Psoas muscle (tissue), 7 donors: ENCODE measurements at regions not wholly inside any gene's neighbourhood (a gene's known extent, or its start where the extent isn't known, plus 50 kb on each side); places are given as distances from the start of the nearest gene placed in this dataset.

Experiments used
- ATAC-seq, 4 donors: fragments of 200-7000 bp; cut with Tn5 transposase; one replicate each; pipeline ENCODE4 v1.9.1; 2020; ENCODE audit warnings: moderate library complexity in 3 of 4, mild to moderate bottlenecking in 2 of 4
- DNase-seq, 2 donors: peaks; one replicate each; pipeline ENCODE4 v3.0.0-alpha.2; 2020
- H3K27ac ChIP-seq: fragments of 200-600 bp; one replicate; pipeline ENCODE4 v1.8.0; 2022
- H3K27me3 ChIP-seq, 3 donors: fragments of 200-600 bp in 1 of 3; one replicate each; pipeline versions ENCODE4 v1.6.1 to v1.8.0; 2013 to 2022; ENCODE audit warnings: low read length in 2 of 3, mild to moderate bottlenecking in 2 of 3, moderate library complexity in 1 of 3; ENCODE audit not compliant: insufficient read depth in 3 of 3
- H3K36me3 ChIP-seq, 2 donors: fragments of 200-600 bp in 1 of 2; one replicate each; pipeline versions ENCODE4 v1.6.1 to v1.8.0; 2013 to 2022; ENCODE audit warnings: low read depth in 1 of 2, mild to moderate bottlenecking in 1 of 2, moderate library complexity in 1 of 2; ENCODE audit not compliant: insufficient read depth in 1 of 2
- H3K4me1 ChIP-seq: fragments of 200-600 bp; one replicate; pipeline ENCODE4 v1.8.0; 2022
- H3K4me3 ChIP-seq: fragments of 200-600 bp; one replicate; pipeline ENCODE4 v1.8.0; 2022; ENCODE audit warnings: mild to moderate bottlenecking
- H3K9me3 ChIP-seq: fragments of 200-600 bp; one replicate; pipeline ENCODE4 v1.8.0; 2022
- CTCF ChIP-seq: fragments of 200-600 bp; IDR thresholded peaks from one replicate; pipeline ENCODE4 v1.8.0; 2022; ENCODE audit warnings: antibody characterized with exemption
- WGBS, 3 donors: extraction: QIAGEN DNeasy Blood & Tissue Kit; methylation state at CpG; one replicate each; pipeline versions ENCODE4 v1.1.6 to v1.1.7; 2013; 5-methylcytosine and 5-hydroxymethylcytosine counted together
- intact Hi-C, 2 donors: fragments of 100-400 bp; cut with DNase I; formaldehyde crosslinking; loops; one replicate each; pipeline versions ENCODE4 v1.11.0 to v1.14.2; 2022
- donor health status: healthy with polysubstance abuse.
- donor health status: DM: no; HTN: no; CAD: no; lungs with moderate emphysema.
- donor health status: Bipolar disorder and iron deficiency.
- donor health status: healthy.
- donor health status: DM: yes; HTN: yes; CAD: no.
- donor health status: DM: no; HTN: no; CAD: no.
- donor health status: DM: yes; HTN: yes; CAD: no.

DNA sequence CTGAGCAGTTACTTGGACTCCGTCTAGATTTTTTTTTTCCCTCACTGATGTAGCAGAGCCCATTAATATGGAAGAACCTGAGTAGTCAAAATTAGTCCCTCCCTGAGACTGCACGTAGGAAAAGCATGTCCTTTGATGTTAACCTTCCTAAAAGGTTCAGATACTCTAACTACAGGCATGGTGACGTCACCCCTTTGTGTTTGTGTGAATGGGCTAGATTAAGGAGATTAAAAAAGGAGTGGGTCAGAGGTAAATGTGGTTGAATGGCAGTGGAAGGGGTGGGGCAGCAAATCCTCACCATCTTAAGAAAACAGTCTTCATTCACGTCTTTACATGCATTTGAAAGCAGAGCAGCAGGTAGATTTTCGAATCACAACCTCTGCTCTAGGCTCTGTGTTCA, 521.1 kb downstream of the TFAP2B start:
- Histone ChIP-seq H3K27me3 (no peaks in the 10 kb centered on the region), H3K9me3 (peaks cover 1% of the 10 kb centered on the region), H3K4me3 (no peak overlapping the region), H3K27ac (no peak overlapping the region), H3K36me3 (no peaks in the 10 kb centered on the region), H3K4me1 (no peaks in the 10 kb centered on the region)
- WGBS, 3 donors, result 31 to 34% (median 32%) methylated on average over 5 of the region's 5 CpGs
- no peak for ATAC-seq
- intact Hi-C loops, result no loop called here
- no peak for DNase-seq
- TF ChIP-seq CTCF, result no peak

DNA sequence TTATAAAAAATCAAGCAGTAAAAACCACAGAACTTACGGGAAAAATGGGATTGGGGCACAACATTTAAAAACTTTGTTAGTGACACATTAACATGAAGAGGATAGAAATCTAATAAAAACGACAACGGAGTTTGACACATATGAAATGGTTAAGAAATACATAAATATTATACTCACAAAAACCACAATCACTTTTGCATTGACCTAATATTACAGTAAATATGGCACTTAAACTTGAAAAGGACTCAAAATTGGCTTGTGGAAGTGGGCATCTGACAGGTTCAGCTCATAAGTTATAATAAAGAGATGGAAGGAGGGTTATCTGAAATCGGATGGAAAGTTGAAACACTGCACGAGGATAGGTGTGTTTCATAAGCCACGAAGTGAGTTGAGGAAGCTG, 523.7 kb downstream of the TFAP2B start:
- TF ChIP-seq CTCF, result no peak
- Histone ChIP-seq H3K9me3 (peaks cover 8% of the 10 kb centered on the region), H3K4me3 (no peak overlapping the region), H3K27me3 (no peaks in the 10 kb centered on the region), H3K36me3 (no peaks in the 10 kb centered on the region), H3K27ac (no peak overlapping the region), H3K4me1 (no peaks in the 10 kb centered on the region)
- no peak for DNase-seq
- 78 to 81% (median 81%) methylated on average over 6 of the region's 6 CpGs for WGBS, 3 donors
- ATAC-seq, result no peak
- intact Hi-C loops, result no loop called here

DNA sequence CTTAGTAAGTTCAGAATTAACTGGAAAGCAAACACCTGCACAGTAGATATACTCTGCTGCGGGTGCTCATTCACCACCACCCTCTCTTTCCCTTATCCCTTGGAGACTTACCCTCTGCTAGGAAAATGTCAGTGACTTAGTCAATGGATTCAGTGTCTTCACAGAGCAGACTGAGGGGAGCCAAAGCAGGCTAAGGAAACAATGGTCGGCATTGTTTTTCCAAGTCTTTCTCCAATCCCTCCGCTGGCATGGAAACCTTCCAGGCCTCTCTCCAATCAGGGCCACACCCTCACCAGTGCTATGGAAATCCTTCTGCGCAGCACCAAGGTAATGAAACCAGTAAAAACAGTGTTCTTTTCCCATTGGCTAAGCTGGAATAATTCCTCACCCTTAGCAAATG, 531.2 kb downstream of the TFAP2B start:
- Histone ChIP-seq H3K9me3 (peaks cover 7% of the 10 kb centered on the region), H3K36me3 (no peaks in the 10 kb centered on the region), H3K27me3 (no peaks in the 10 kb centered on the region), H3K4me1 (no peaks in the 10 kb centered on the region), H3K4me3 (no peak overlapping the region), H3K27ac (no peak overlapping the region)
- intact Hi-C loops, result loop anchor here in 1 of 2 donors (10.0 kb wide), 1 partner anchor 535 kb away; the partner anchor contains the start of gene TFAP2B
- DNase-seq (no peak), ATAC-seq (no peak)
- 56 to 70% (median 61%) methylated on average over 4 of the region's 4 CpGs for WGBS, 3 donors
- no peak for TF ChIP-seq CTCF

DNA sequence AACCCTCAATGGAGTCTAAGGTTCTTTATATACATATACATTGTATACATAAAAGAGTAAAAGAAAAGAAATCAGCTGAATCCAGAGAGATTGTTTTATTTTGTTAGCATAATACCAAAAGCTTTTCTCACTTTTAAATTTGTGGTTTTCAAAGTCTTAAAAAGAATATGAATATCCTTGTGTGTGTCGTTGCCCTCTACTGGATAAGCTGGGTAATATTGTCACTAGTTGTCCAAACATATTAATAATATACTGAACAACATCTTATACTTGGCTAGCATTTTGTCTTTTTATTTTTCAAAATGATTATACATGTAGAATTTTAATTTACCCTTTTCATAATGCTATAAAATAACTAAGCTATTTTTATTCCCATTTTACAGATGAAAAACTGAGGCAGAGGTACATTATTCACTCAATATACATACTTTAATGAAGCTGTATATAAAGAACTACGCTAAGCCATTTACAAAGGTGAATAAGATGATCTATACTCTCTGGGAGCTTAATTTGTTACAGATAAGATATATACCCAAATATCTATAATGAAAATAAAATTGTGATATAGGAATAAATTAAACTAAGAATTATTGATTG, 531.7 kb downstream of the TFAP2B start:
- peak; percentile 7 for TF ChIP-seq CTCF
- no peak for DNase-seq
- peaks cover 4% of the 10 kb centered on the region for H3K9me3 ChIP-seq
- no peaks in the 10 kb centered on the region for H3K27me3 ChIP-seq
- intact Hi-C loops, result loop anchor here in 1 of 2 donors (10.0 kb wide), 1 partner anchor 536 kb away; the partner anchor contains the start of gene TFAP2B
- H3K4me3 ChIP-seq, result no peak overlapping the region
- H3K4me1 ChIP-seq, result no peaks in the 10 kb centered on the region
- ATAC-seq, result no peak
- no peak overlapping the region for H3K27ac ChIP-seq
- no peaks in the 10 kb centered on the region for H3K36me3 ChIP-seq
- 85 to 86% (median 85%) methylated on average over 2 of the region's 2 CpGs for WGBS, 3 donors

- H3K36me3 ChIP-seq, result no peaks in the 10 kb centered on the region
- no peaks in the 10 kb centered on the region for H3K27me3 ChIP-seq
- H3K4me1 ChIP-seq, result no peaks in the 10 kb centered on the region
- WGBS, 3 donors, result 87 to 90% (median 90%) methylated on average over 2 of the region's 2 CpGs
- intact Hi-C loops, result loop anchor here in 1 of 2 donors (10.0 kb wide), 1 partner anchor 538 kb away; the partner anchor contains the start of gene TFAP2B
- H3K4me3 ChIP-seq, result no peak overlapping the region
- no peak overlapping the region for H3K27ac ChIP-seq
- no peaks in the 10 kb centered on the region for H3K9me3 ChIP-seq
- no peak for ATAC-seq
- TF ChIP-seq CTCF, result no peak
- no peak for DNase-seq
Observed at GRCh38 chr6:51352506-51353029, 533.9 kb downstream of the TFAP2B start.
